ENCODE measurements at regions not wholly inside any gene's neighbourhood (a gene's known extent, or its start where the extent isn't known, plus 50 kb on each side); places are given as distances from the start of the nearest gene placed in this dataset.

- no peak for DNase-seq
Observed at GRCh38 chr20:62527781-62528180, 52.0 kb upstream of the GATA5 start.

- no peak for DNase-seq
Observed at GRCh38 chr20:62528983-62529891, 53.4 kb upstream of the GATA5 start.

DNA sequence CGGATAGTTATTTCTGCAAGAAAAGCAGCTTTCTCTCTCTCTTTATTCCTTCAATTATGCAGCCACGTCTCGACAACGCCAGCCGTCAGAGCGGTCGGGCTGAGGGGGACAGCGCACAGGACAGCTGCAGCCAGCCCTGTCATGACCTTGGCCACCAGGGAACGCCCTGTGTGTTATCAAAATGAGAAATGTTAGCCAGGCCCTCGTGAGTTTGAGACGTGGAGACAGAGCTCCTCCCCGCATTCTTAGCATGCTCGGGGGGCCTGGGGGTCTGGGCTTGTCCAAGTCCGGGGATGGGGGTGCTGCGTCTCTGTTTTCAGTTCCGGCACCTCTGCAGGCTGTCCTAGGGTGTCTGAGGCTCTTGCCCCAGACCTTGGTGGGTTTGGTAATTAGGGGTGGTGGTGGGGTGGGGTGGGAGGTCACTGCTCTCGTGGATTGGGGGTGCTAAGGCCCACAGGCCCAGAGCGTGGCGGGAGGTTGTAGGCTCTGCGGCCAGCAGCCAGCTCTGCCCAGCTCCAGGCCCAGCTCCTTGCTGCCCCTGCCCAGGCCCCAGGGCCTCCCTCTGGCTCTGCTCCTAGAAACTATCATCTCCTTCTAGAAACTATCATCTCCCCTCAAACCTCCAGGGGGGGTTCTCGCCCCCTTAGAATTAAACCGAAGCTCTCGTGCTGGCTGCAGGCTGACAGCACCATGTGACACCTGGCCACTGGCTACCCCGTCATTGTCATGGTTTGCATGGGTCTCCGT, 54.3 kb upstream of the GATA5 start:
- no peak for DNase-seq

- DNase-seq, result no peak
Observed at GRCh38 chr20:62530643-62531032, 54.8 kb upstream of the GATA5 start.

DNA sequence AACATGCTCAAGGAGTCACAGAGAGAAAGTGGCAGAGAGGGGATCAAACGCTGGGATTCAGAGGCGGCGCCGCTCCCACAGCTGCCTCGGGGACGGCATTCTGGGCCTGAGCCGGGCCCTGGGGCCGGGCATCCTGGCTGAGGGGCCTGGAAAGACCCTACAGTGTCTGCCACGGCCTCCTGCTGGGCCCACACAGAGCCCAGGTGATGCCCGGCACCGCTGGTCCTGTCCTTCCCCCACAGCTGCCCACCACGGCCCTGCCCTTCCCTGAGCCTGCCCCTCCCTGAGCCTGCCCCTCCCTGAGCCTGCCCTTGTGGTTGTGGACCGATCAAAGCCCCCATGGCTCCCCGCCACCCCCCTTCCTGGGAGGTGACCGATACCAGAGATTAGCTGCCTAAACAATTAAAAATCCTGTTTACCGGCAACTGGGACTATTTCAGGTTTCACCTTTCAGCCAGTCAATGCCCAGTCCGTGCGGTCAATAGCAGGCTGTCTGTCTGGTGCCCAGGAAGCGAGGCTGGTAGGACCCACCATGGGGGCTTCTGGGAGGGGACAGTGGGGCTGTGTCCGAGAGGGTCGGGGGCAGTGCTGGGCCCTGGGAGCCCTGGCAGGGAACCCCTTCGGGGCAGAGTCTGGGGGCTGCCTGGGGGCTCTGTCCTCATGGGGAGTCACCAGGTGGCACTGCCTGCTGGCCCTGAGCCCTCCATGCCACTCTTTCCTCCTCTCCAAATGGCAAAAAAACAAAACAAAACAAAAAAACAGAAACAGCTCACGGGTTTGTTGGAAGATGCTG, 55.4 kb upstream of the GATA5 start:
- DNase-seq, result no peak

DNA sequence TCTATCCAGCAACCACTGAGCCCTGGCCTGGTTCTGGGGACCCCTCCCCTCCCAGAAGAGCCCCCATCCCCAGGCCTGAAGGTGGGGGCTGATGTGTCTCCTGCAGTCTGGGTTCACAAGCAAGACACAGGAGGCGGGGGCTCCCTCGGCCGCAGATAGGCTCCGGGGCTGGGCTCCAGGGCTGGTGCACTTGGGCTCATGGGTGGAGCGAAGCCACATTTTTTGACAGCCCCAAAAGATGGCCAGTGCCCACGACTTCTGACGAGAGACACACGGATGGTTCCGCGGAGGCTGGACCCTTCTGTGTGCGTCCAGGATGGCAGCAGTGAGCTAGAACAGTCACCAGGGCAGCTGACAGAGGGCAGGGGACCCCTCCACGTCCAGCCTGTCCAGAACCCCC, 57.1 kb upstream of the GATA5 start:
- DNase-seq, result no peak

DNA sequence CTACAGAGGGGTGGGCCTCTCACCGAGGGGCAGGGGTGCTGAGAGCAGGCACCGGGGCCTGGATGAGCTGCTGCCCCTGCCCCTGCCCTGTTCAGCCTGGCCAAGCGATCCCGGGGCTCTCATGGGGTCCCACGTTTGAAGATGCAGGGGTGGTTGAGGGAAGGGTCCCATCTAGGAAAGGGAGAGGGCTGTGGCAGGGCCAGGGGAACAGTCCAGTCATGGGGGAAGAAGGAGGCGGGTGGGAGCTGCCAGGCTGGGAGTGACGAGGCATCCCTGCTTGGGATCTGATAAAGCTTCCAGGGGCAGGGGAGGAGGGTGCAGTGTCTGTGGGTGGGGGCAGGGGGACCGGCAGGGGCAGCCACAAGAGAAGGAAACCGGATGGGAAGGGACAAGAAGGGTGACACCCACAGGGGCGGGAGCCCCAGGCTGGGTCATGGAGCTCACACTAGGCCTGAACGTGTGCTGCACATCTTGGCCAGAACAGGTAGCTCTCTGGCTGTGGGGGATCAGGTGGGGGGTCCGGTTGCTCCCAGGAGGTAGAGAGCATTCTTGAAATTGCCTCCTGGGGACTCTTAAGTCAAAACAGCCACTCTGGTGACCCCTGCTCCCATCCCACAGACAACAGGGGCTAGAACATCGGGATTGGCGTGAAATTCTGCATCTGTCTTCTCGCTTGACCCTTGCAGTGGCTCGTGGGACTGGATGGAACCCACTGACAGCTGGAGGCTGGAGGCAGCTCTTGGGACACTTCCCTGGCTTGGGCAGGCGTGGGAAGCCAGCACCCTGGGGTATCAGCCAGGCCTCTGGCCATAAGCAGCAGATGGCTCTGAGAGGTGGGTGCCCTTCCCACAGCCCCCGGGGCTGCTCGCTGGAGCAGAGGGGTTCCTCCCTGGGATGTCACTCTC, 58.0 kb upstream of the GATA5 start:
- no peak for DNase-seq

- DNase-seq, result no peak
Observed at GRCh38 chr20:62534526-62535221, 58.9 kb upstream of the GATA5 start.

- DNase-seq, result no peak
Observed at GRCh38 chr20:62535282-62535811, 59.6 kb upstream of the GATA5 start.

GRCh38 chr20:62535964-62536363, 60.2 kb upstream of the GATA5 start:
- no peak for DNase-seq

GRCh38 chr20:62536871-62537401, 61.1 kb upstream of the GATA5 start:
- DNase-seq, result no peak

DNA sequence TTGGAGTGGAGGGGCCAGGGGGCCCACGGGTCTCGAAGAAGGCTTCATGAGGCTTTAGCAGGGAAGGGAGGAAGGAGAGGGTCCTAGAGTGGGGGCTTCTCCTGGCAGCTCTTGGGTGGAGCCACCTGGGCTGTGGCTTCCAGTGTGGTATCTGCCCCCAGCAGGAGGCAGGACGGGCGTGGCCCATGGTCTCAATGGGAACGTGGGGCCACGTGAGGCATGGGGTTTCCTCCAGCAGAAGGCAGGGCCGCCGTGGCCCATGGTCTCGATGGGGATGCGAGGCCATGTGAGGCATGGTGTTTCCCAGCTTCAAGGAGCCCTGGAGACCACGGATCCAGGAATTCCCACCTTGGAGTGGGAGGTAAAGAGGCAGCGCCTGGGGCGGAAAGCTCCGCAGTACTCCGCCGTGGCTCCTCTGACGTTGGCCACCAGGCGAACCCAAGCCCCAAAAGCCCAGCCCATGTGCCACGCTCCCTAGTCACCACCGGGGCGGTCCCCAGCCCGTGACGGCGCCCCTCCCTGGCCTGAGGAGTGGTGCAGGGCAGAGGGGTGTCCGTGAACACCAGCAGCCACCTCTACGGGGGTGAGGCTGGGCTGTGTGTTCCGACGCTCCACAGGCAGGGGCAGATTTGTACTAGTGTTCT, 62.0 kb upstream of the GATA5 start:
- DNase-seq, result no peak

GRCh38 chr20:62539198-62540045, 63.6 kb upstream of the GATA5 start:
- DNase-seq, result no peak

- DNase-seq, result no peak
Observed at GRCh38 chr20:62540504-62540903, 64.7 kb upstream of the GATA5 start.

- no peak for DNase-seq
Observed at GRCh38 chr20:62542862-62543261, 67.1 kb upstream of the GATA5 start.

DNA sequence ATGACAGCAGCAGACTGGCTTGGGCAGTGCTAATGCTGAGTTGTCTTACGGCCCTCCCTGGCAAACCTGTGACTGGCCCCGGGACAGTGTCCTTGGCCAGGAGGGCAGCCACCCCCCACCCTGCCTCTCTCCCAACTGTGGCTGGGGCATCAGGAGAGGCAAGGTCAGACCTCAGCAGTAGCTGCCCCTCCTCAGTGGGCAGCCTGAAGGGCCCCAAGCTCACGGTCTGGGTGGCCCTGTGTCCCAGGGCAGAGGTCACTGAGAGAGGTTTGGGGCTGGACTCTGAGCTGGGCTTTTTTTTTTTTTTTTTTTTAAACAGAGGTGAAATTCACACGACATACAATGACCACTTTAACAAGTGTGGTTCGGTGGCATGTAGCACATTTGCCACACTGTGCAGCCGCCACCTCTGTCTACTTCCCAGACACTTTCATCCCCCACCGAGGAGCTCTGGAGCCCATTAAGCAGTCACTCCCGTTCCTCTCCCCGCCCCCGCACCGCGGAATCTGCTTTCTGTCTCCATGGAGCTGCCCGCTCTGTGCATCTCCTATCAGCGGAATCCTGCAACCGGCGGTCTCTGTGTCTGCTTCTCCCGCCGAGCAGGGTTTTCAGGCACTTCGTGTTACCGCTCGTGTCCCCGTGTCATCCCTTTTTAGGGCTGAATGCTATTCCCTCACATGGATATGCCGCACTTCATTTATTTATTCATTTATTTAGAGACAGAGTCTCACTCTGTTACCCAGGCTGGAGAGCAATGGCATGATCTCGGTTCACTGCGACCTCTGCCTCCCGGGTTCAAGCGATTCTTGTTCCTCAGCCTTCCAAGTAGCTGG, 67.9 kb upstream of the GATA5 start:
- DNase-seq, result no peak

DNA sequence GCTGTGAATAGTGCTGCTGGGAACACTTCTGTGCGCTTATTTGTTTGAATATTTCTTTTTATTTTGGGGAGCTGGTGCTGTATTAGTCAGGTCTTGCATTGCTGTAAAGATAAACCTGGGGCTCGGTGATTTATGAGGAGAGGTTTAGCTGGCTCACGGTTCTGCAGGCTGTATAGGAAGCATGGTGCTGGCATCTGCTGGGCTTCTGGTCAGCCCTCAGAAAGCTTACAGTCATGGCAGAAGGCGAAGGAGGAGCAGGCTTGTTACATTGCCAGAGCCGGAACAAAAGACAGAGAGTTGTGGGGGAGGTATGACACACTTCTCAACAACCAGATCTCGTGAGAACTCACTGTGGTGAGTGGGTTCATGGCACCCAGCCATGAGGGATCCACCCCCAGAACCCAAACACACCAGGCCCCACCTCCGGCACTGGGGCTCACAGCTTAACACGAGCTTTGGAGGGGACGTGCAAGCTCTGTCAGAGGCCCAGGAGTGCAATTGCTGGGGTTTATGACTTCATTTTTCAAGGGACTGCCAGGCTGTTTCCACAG, 68.8 kb upstream of the GATA5 start:
- no peak for DNase-seq

DNA sequence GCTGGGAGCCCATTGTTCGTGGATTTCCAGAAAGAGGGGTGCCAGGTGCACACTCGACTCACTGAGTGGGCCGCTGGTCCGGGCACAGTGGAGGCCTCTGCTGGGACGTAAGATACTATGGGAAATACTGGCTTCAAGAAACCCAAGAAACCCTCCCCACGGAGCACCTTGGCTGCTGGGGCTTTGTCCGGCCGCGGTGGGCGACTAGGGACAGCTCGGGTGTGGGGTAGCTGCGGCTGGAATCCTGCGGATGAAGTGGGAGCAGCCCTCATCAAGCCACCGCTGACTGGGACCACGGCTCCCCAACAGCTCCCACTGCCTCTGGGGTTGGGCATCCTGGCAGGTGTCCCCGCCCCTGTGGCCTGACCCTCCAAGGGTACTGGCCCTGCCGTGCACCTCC, 69.5 kb upstream of the GATA5 start:
- DNase-seq, result no peak

All from activated CD4-positive, alpha-beta T cell treated with anti-CD3 and anti-CD28 coated beads, Interleukin-2, amount 50 U/mL, for 16 hours (primary cell).